CD4-positive, alpha-beta memory T cell (primary cell): ENCODE measurements at regions not wholly inside any gene's neighbourhood (a gene's known extent, or its start where the extent isn't known, plus 50 kb on each side); places are given as distances from the start of the nearest gene placed in this dataset.

Experiments used
- CTCF ChIA-PET: fragments of 350-600 bp; sonication (Branson Sonifier 250); formaldehyde crosslinking; loops from one replicate; lab custom pipeline; 2021; ENCODE audit warnings: inconsistent platforms; ENCODE audit not compliant: partially characterized antibody; lab: Charles Lee
- POLR2A ChIA-PET: fragments of 350-600 bp; sonication (Branson Sonifier 250); formaldehyde crosslinking; loops from one replicate; lab custom pipeline; 2021; ENCODE audit not compliant: partially characterized antibody; lab: Charles Lee
- DNase-seq, 5 donors: peaks; one replicate each; pipeline versions ENCODE4 v3.0.0 to v3.0.0-alpha.2; 2020 to 2022; ENCODE audit warnings: mixed read lengths in 1 of 5
- H3K27ac ChIP-seq: one replicate; pipeline ENCODE4 v1.7.0; 2013; ENCODE audit warnings: low read depth, low read length
- H3K27me3 ChIP-seq: 2 replicates; pipeline ENCODE4 v1.7.0; 2013; ENCODE audit warnings: mild to moderate bottlenecking, low read length, moderate library complexity; ENCODE audit not compliant: insufficient read depth
- H3K36me3 ChIP-seq: 2 replicates; pipeline ENCODE4 v1.7.0; 2013; ENCODE audit warnings: mild to moderate bottlenecking, low read length, moderate library complexity; ENCODE audit not compliant: insufficient read depth
- H3K4me1 ChIP-seq: 2 replicates; pipeline ENCODE4 v1.7.0; 2013; ENCODE audit warnings: mild to moderate bottlenecking, low read length, moderate library complexity; ENCODE audit not compliant: insufficient read depth
- H3K4me3 ChIP-seq, 2 donors: one replicate each; pipeline ENCODE4 v1.7.0; 2013; ENCODE audit warnings: low read length in 2 of 2, mild to moderate bottlenecking in 1 of 2
- H3K9me3 ChIP-seq, 2 donors: one replicate each; pipeline ENCODE4 v1.7.0; 2013; ENCODE audit warnings: low read length in 2 of 2, control low read depth in 1 of 2; ENCODE audit not compliant: control insufficient read depth in 1 of 2
- H3K27ac Mint-ChIP-seq, 7 donors: one replicate each; pipeline ENCODE4 v1.8.0; 2020 to 2021; ENCODE audit warnings: mixed read lengths in 7 of 7, mild to moderate bottlenecking in 6 of 7, inconsistent platforms in 3 of 7, moderate library complexity in 3 of 7
- H3K27me3 Mint-ChIP-seq, 2 donors: one replicate each; pipeline ENCODE4 v1.8.0; 2020 to 2021; ENCODE audit warnings: mixed read lengths in 2 of 2
- H3K36me3 Mint-ChIP-seq, 2 donors: one replicate each; pipeline ENCODE4 v1.8.0; 2020 to 2021; ENCODE audit warnings: mixed read lengths in 2 of 2, inconsistent platforms in 1 of 2, mild to moderate bottlenecking in 1 of 2
- H3K4me1 Mint-ChIP-seq, 4 donors: one replicate each; pipeline ENCODE4 v1.8.0; 2020 to 2021; ENCODE audit warnings: mixed read lengths in 4 of 4, mild to moderate bottlenecking in 1 of 4
- H3K4me3 Mint-ChIP-seq, 8 donors: one replicate each; pipeline ENCODE4 v1.8.0; 2020 to 2021; ENCODE audit warnings: mixed read lengths in 8 of 8, mild to moderate bottlenecking in 7 of 8, moderate library complexity in 6 of 8, inconsistent platforms in 3 of 8
- H3K9me3 Mint-ChIP-seq, 8 donors: one replicate each; pipeline ENCODE4 v1.8.0; 2020 to 2021; ENCODE audit warnings: mixed read lengths in 8 of 8, mild to moderate bottlenecking in 5 of 8, inconsistent platforms in 3 of 8, moderate library complexity in 1 of 8
- intact Hi-C: fragments of 100-400 bp; cut with micrococcal nuclease; formaldehyde crosslinking; loops from one replicate; pipeline ENCODE4 v1.15.1; 2023

GRCh38 chr15:87631775-87632174 lies 624.8 kb downstream of the NTRK3 start:
- peaks cover 0 to 4% of the 10 kb centered on the region in 2 donors for H3K27me3 Mint-ChIP-seq
- H3K27ac Mint-ChIP-seq: no peak overlapping the region
- DNase-seq: no peak
- no peaks in the 10 kb centered on the region for H3K9me3 Mint-ChIP-seq
- Histone ChIP-seq H3K36me3 (no peaks in the 10 kb centered on the region), H3K9me3 (no peaks in the 10 kb centered on the region), H3K27me3 (no peaks in the 10 kb centered on the region), H3K4me1 (no peaks in the 10 kb centered on the region), H3K4me3 (no peak overlapping the region), H3K27ac (no peak overlapping the region)
- ChIA-PET POLR2A (no interaction called here), CTCF (no interaction called here)
- H3K4me1 Mint-ChIP-seq: no peaks in the 10 kb centered on the region
- H3K36me3 Mint-ChIP-seq: no peaks in the 10 kb centered on the region
- H3K4me3 Mint-ChIP-seq: no peak overlapping the region
- intact Hi-C loops: no loop called here

GRCh38 chr15:87631093-87631492 lies 625.4 kb downstream of the NTRK3 start:
- H3K4me1 ChIP-seq: no peaks in the 10 kb centered on the region
- Mint-ChIP-seq H3K9me3 (peaks cover 0 to 2% (median 0%) of the 10 kb centered on the region in 8 donors), H3K27ac (no peak overlapping the region), H3K27me3 (peaks cover 0 to 4% of the 10 kb centered on the region in 2 donors), H3K4me1 (no peaks in the 10 kb centered on the region), H3K4me3 (no peak overlapping the region), H3K36me3 (no peaks in the 10 kb centered on the region)
- no peak overlapping the region for H3K4me3 ChIP-seq
- ChIA-PET CTCF (no interaction called here), POLR2A (no interaction called here)
- H3K27me3 ChIP-seq: no peaks in the 10 kb centered on the region
- H3K36me3 ChIP-seq: no peaks in the 10 kb centered on the region
- no peak overlapping the region for H3K27ac ChIP-seq
- DNase-seq: no peak
- intact Hi-C loops: no loop called here
- H3K9me3 ChIP-seq: no peaks in the 10 kb centered on the region

- Mint-ChIP-seq H3K4me3 (no peak overlapping the region), H3K27me3 (peaks cover 0 to 2% of the 10 kb centered on the region in 2 donors), H3K4me1 (no peaks in the 10 kb centered on the region), H3K27ac (no peak overlapping the region), H3K36me3 (no peaks in the 10 kb centered on the region), H3K9me3 (peaks cover 0 to 2% (median 0%) of the 10 kb centered on the region in 8 donors)
- DNase-seq: no peak
- Histone ChIP-seq H3K36me3 (no peaks in the 10 kb centered on the region), H3K27ac (no peak overlapping the region), H3K9me3 (no peaks in the 10 kb centered on the region), H3K4me3 (no peak overlapping the region), H3K4me1 (no peaks in the 10 kb centered on the region), H3K27me3 (no peaks in the 10 kb centered on the region)
- ChIA-PET POLR2A (no interaction called here), CTCF (no interaction called here)
- intact Hi-C loops: no loop called here
Measured at GRCh38 chr15:87628311-87628710, 628.2 kb downstream of the NTRK3 start.

- Mint-ChIP-seq H3K27ac (peak overlapping the region in 1 of 7 donors; percentile 45), H3K27me3 (peaks cover 0 to 2% of the 10 kb centered on the region in 2 donors), H3K4me3 (no peak overlapping the region), H3K9me3 (peaks cover 0 to 5% (median 3%) of the 10 kb centered on the region in 8 donors), H3K4me1 (no peaks in the 10 kb centered on the region), H3K36me3 (no peaks in the 10 kb centered on the region)
- CTCF ChIA-PET: no interaction called here
- H3K9me3 ChIP-seq: no peaks in the 10 kb centered on the region
- H3K27ac ChIP-seq: no peak overlapping the region
- H3K27me3 ChIP-seq: no peaks in the 10 kb centered on the region
- intact Hi-C loops: no loop called here
- DNase-seq: no peak
- POLR2A ChIA-PET: no interaction called here
- H3K4me1 ChIP-seq: no peaks in the 10 kb centered on the region
- no peaks in the 10 kb centered on the region for H3K36me3 ChIP-seq
- no peak overlapping the region for H3K4me3 ChIP-seq
Measured at GRCh38 chr15:87626860-87627259, 629.7 kb downstream of the NTRK3 start.

GRCh38 chr15:87623832-87624231 lies 632.7 kb downstream of the NTRK3 start:
- no peaks in the 10 kb centered on the region for H3K36me3 ChIP-seq
- Mint-ChIP-seq H3K27ac (no peak overlapping the region), H3K4me3 (no peak overlapping the region), H3K27me3 (peaks cover 0 to 2% of the 10 kb centered on the region in 2 donors), H3K9me3 (peaks cover 0 to 6% (median 3%) of the 10 kb centered on the region in 8 donors), H3K4me1 (peaks cover 0 to 3% (median under 1%) of the 10 kb centered on the region in 4 donors), H3K36me3 (no peaks in the 10 kb centered on the region)
- intact Hi-C loops: no loop called here
- no peaks in the 10 kb centered on the region for H3K27me3 ChIP-seq
- H3K27ac ChIP-seq: no peak overlapping the region
- no peak for DNase-seq
- no peaks in the 10 kb centered on the region for H3K9me3 ChIP-seq
- ChIA-PET POLR2A (interaction anchor here (0.6 kb wide), 1 partner anchor 150 kb away, joined by 4 read pairs; no protein-coding TSS in a partner anchor), CTCF (no interaction called here)
- peaks cover 4% of the 10 kb centered on the region for H3K4me1 ChIP-seq
- H3K4me3 ChIP-seq: no peak overlapping the region

- Histone ChIP-seq H3K4me3 (no peak overlapping the region), H3K36me3 (no peaks in the 10 kb centered on the region), H3K27ac (no peak overlapping the region), H3K4me1 (peaks cover 4% of the 10 kb centered on the region), H3K9me3 (no peaks in the 10 kb centered on the region), H3K27me3 (no peaks in the 10 kb centered on the region)
- CTCF ChIA-PET: interaction anchor here (1.5 kb wide), 1 partner anchor 15 kb away, joined by 4 read pairs; no protein-coding TSS in a partner anchor
- H3K9me3 Mint-ChIP-seq: peaks cover 0 to 6% (median 2%) of the 10 kb centered on the region in 8 donors
- POLR2A ChIA-PET: no interaction called here
- no peak overlapping the region for H3K27ac Mint-ChIP-seq
- peaks cover 0 to 2% of the 10 kb centered on the region in 2 donors for H3K27me3 Mint-ChIP-seq
- intact Hi-C loops: no loop called here
- H3K36me3 Mint-ChIP-seq: no peaks in the 10 kb centered on the region
- H3K4me3 Mint-ChIP-seq: no peak overlapping the region
- peaks cover 0 to 6% (median 2%) of the 10 kb centered on the region in 4 donors for H3K4me1 Mint-ChIP-seq
- DNase-seq: no peak
Measured at GRCh38 chr15:87620393-87620792, 636.1 kb downstream of the NTRK3 start.

- Mint-ChIP-seq H3K36me3 (no peaks in the 10 kb centered on the region), H3K27ac (no peak overlapping the region), H3K4me3 (no peak overlapping the region), H3K27me3 (peaks cover 0 to 2% of the 10 kb centered on the region in 2 donors), H3K4me1 (peaks cover 0 to 6% (median 2%) of the 10 kb centered on the region in 4 donors), H3K9me3 (peaks cover 0 to 8% (median under 1%) of the 10 kb centered on the region in 8 donors)
- Histone ChIP-seq H3K27me3 (no peaks in the 10 kb centered on the region), H3K36me3 (no peaks in the 10 kb centered on the region), H3K27ac (no peak overlapping the region), H3K9me3 (no peaks in the 10 kb centered on the region), H3K4me1 (peaks cover 4% of the 10 kb centered on the region), H3K4me3 (no peak overlapping the region)
- no peak for DNase-seq
- ChIA-PET CTCF (interaction anchor here (1.5 kb wide), 1 partner anchor 14 kb away, joined by 4 read pairs; no protein-coding TSS in a partner anchor), POLR2A (no interaction called here)
- intact Hi-C loops: no loop called here
Measured at GRCh38 chr15:87619161-87619960, 637.2 kb downstream of the NTRK3 start.
